ENCODE measurements at regions not wholly inside any gene's neighbourhood (a gene's known extent, or its start where the extent isn't known, plus 50 kb on each side); places are given as distances from the start of the nearest gene placed in this dataset.

- TF ChIP-seq POLR2A (IDR thresholded peaks at IDR 0.05) (no peak), POLR2AphosphoS5 (IDR thresholded peaks at IDR 0.05) (no peak)
- TF ChIP-seq, protein P1, sequence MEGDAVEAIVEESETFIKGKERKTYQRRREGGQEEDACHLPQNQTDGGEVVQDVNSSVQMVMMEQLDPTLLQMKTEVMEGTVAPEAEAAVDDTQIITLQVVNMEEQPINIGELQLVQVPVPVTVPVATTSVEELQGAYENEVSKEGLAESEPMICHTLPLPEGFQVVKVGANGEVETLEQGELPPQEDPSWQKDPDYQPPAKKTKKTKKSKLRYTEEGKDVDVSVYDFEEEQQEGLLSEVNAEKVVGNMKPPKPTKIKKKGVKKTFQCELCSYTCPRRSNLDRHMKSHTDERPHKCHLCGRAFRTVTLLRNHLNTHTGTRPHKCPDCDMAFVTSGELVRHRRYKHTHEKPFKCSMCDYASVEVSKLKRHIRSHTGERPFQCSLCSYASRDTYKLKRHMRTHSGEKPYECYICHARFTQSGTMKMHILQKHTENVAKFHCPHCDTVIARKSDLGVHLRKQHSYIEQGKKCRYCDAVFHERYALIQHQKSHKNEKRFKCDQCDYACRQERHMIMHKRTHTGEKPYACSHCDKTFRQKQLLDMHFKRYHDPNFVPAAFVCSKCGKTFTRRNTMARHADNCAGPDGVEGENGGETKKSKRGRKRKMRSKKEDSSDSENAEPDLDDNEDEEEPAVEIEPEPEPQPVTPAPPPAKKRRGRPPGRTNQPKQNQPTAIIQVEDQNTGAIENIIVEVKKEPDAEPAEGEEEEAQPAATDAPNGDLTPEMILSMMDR (IDR thresholded peaks at IDR 0.05) = no peak
- H3K27me3 ChIP-seq (replicated peaks; ENCODE audit: insufficient read depth) = no peaks in the 10 kb centered on the region
- no peak for DNase-seq (ENCODE audit: low spot score)
- no peak overlapping the region for H3K27ac ChIP-seq
- no peaks in the 10 kb centered on the region for H3K4me1 ChIP-seq (replicated peaks)
- H3K4me3 ChIP-seq = no peak overlapping the region
- no peaks in the 10 kb centered on the region for H3K36me3 ChIP-seq
- WGBS = 100% methylated on average over 1 of the region's 1 CpG
- intact Hi-C loops (cut with DNase I) = no loop called here
- no peaks in the 10 kb centered on the region for H3K9me3 ChIP-seq
These were observed 200.3 kb downstream of the KBTBD8 start for GRCh38 chr3:67198374-67198773.

DNA sequence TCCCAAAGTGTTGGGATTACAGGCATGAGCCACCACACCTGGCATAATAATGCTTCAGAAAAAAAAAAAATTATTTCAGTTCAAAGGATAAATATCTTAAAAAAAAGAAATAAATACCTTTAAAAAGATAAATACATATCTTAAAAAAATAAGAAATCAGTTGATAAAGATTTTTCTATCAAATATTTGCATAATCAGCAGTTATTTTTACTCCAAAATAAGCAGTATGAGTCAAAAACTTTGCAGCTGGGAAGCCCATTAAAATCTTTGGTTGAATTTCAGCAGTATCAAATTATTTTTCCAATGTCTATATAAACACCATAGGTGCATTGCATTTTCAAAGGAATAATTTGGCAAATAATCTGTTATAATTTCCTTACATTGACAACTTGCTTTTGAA is 202.5 kb downstream of the KBTBD8 start:
- no peak overlapping the region for H3K27ac ChIP-seq
- intact Hi-C loops (cut with DNase I) = no loop called here
- DNase-seq (ENCODE audit: low spot score) = no peak
- H3K36me3 ChIP-seq = no peaks in the 10 kb centered on the region
- H3K9me3 ChIP-seq = no peaks in the 10 kb centered on the region
- H3K4me1 ChIP-seq (replicated peaks) = no peaks in the 10 kb centered on the region
- H3K4me3 ChIP-seq = no peak overlapping the region
- TF ChIP-seq POLR2A (IDR thresholded peaks at IDR 0.05) = no peak
- TF ChIP-seq POLR2AphosphoS5 (IDR thresholded peaks at IDR 0.05) = no peak
- TF ChIP-seq, protein P1 (IDR thresholded peaks at IDR 0.05) = no peak
- H3K27me3 ChIP-seq (replicated peaks; ENCODE audit: insufficient read depth) = no peaks in the 10 kb centered on the region

- TF ChIP-seq, protein P1 (IDR thresholded peaks at IDR 0.05) = no peak
- no peak for TF ChIP-seq POLR2A (IDR thresholded peaks at IDR 0.05)
- no peak for TF ChIP-seq POLR2AphosphoS5 (IDR thresholded peaks at IDR 0.05)
- DNase-seq (ENCODE audit: low spot score) = no peak
- Histone ChIP-seq H3K27me3 (replicated peaks; ENCODE audit: insufficient read depth) (no peaks in the 10 kb centered on the region), H3K27ac (no peak overlapping the region), H3K36me3 (no peaks in the 10 kb centered on the region), H3K4me3 (no peak overlapping the region), H3K4me1 (replicated peaks) (no peaks in the 10 kb centered on the region), H3K9me3 (no peaks in the 10 kb centered on the region)
- intact Hi-C loops (cut with DNase I) = no loop called here
- 94% methylated on average over 2 of the region's 2 CpGs for WGBS
These were observed 202.9 kb downstream of the KBTBD8 start for GRCh38 chr3:67201026-67201425.

DNA sequence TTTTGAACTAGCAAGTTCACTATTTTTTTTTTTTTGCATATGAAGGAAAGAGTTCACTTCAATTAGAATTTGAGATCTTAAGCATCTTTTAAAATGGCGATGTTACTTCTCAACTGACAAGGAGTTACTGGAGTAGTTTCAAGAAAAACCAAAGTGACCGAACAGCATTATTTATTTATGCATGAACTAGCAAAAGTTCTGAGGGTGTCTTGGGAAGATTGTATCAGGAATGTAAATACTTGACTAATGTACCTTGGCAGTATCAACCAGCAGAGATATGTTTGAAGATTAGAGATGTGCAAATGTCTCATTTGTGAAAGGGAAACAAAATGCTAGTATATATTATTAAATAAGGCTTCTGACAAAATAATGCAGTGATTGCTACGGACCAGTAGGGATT is 203.9 kb downstream of the KBTBD8 start:
- Histone ChIP-seq H3K27ac (no peak overlapping the region), H3K27me3 (replicated peaks; ENCODE audit: insufficient read depth) (no peaks in the 10 kb centered on the region), H3K36me3 (no peaks in the 10 kb centered on the region), H3K4me1 (replicated peaks) (no peaks in the 10 kb centered on the region), H3K4me3 (no peak overlapping the region), H3K9me3 (no peaks in the 10 kb centered on the region)
- intact Hi-C loops (cut with DNase I) = no loop called here
- peak; percentile 62 for TF ChIP-seq POLR2AphosphoS5 (IDR thresholded peaks at IDR 0.05)
- TF ChIP-seq, protein P1 (IDR thresholded peaks at IDR 0.05) = no peak
- peak; percentile 5 for DNase-seq (ENCODE audit: low spot score)
- 24% methylated on average over 3 of the region's 3 CpGs for WGBS

GRCh38 chr3:67204951-67205350 is 206.8 kb downstream of the KBTBD8 start:
- no peak overlapping the region for H3K27ac ChIP-seq
- intact Hi-C loops (cut with DNase I) = no loop called here
- no peak for DNase-seq (ENCODE audit: low spot score)
- no peaks in the 10 kb centered on the region for H3K9me3 ChIP-seq
- TF ChIP-seq, protein P1 (IDR thresholded peaks at IDR 0.05) = no peak
- TF ChIP-seq POLR2A (IDR thresholded peaks at IDR 0.05) = no peak
- TF ChIP-seq POLR2AphosphoS5 (IDR thresholded peaks at IDR 0.05) = no peak
- no peaks in the 10 kb centered on the region for H3K36me3 ChIP-seq
- H3K4me3 ChIP-seq = no peak overlapping the region
- 90% methylated on average over 4 of the region's 4 CpGs for WGBS
- H3K4me1 ChIP-seq (replicated peaks) = no peaks in the 10 kb centered on the region
- H3K27me3 ChIP-seq (replicated peaks; ENCODE audit: insufficient read depth) = no peaks in the 10 kb centered on the region
